GM12891 (cell line): ENCODE measurements at regions not wholly inside any gene's neighbourhood (a gene's known extent, or its start where the extent isn't known, plus 50 kb on each side); places are given as distances from the start of the nearest gene placed in this dataset.
A peak's percentile ranks its signal among the peaks of the same experiment; 100 is the strongest.
"Not testable (repeated sequence)": the region's sequence is repeated elsewhere in the genome, so short reads cannot be mapped to it uniquely, and the experiment has no call there.

Experiments used
- DNase-seq: peaks from one replicate; pipeline ENCODE4 v3.0.0; 2011; ENCODE audit warnings: low spot score; ENCODE audit not compliant: insufficient read length
- FAIRE-seq: peaks from 2 replicates; lab custom pipeline; 2011; peaks lifted over from hg19 to GRCh38; lab: Jason Lieb, UNC
- PAX5 ChIP-seq: IDR thresholded peaks from 2 replicates; pipeline ENCODE4 v1.6.1; 2011; ENCODE audit warnings: low read length, moderate library complexity, mild to moderate bottlenecking; ENCODE audit not compliant: insufficient read depth, severe bottlenecking
- POLR2A ChIP-seq: IDR thresholded peaks from 2 replicates; pipeline ENCODE4 v1.6.1; 2011; ENCODE audit warnings: low read depth, low read length, control low read depth
- POLR2AphosphoS5 ChIP-seq: IDR thresholded peaks from 2 replicates; pipeline ENCODE4 v1.6.1; 2011; ENCODE audit warnings: low read depth, low read length, control low read depth
- POU2F2 ChIP-seq: IDR thresholded peaks from 2 replicates; pipeline ENCODE4 v1.6.1; 2011; ENCODE audit warnings: low read depth, mild to moderate bottlenecking, control low read depth, low read length, moderate library complexity
- SPI1 ChIP-seq: IDR thresholded peaks from 2 replicates; pipeline ENCODE4 v1.6.1; 2011; ENCODE audit warnings: low read depth, low read length, control low read depth
- TAF1 ChIP-seq: IDR thresholded peaks from 2 replicates; pipeline ENCODE4 v1.6.1; 2011; ENCODE audit warnings: low read depth, low read length, control low read depth

- TF ChIP-seq POLR2AphosphoS5 (no peak), SPI1 (peak; percentile 99), POU2F2 (no peak)
- no peak for DNase-seq
- FAIRE-seq: peak; percentile 47
These were observed 58.0 kb upstream of the AHI1 start for GRCh38 chr6:135555550-135555949.

GRCh38 chr6:135557582-135557981 lies 60.0 kb upstream of the AHI1 start:
- DNase-seq (no peak), FAIRE-seq (no peak)
- TF ChIP-seq PAX5: no peak
- no peak for TF ChIP-seq POLR2AphosphoS5
- TF ChIP-seq POU2F2: no peak
- TF ChIP-seq SPI1: no peak
- TF ChIP-seq POLR2A: no peak
- no peak for TF ChIP-seq TAF1

GRCh38 chr6:135565605-135566004 lies 68.1 kb upstream of the AHI1 start:
- not testable (repeated sequence) for FAIRE-seq, DNase-seq

- FAIRE-seq: no peak
- DNase-seq: no peak
- TF ChIP-seq TAF1: no peak
- TF ChIP-seq POU2F2: no peak
- TF ChIP-seq SPI1: no peak
- no peak for TF ChIP-seq POLR2A
- no peak for TF ChIP-seq PAX5
- no peak for TF ChIP-seq POLR2AphosphoS5
These were observed 69.0 kb upstream of the AHI1 start for GRCh38 chr6:135566311-135567068.

DNA sequence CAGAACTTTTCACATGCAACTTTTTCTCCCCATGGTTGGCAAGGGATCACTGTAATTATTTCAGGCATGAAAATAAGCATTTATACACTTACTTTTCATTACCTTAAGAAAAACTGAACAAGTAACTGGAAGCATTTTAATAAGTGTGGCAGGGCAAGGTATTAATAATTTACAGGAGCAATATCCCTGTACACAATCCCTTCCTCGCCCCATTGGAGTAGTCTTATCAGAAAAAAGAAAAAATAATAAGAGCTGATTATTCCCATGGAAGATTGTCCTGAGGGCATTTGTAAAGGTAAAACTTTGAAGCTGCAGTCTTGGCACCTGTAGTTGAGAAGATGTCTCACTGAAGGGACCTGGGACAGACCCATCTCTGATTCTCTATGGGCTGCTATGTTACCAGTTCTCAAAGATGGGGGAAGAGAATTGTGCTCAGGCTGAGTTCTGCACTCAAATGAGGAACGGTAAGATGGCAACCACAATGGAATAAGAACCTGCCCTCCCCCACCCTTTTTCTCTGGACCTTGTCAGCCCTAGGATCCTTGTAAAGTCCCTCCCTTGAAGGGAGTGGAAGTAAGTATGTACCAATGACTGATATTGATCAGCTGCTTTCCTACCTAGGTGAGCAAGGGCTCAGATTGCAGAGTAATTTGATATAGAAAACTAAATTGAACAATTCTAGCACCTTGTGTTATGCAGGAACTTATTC lies 70.0 kb upstream of the AHI1 start:
- FAIRE-seq: no peak
- DNase-seq: no peak
- no peak for TF ChIP-seq POLR2AphosphoS5
- TF ChIP-seq POU2F2: no peak
- no peak for TF ChIP-seq SPI1
- TF ChIP-seq TAF1: no peak
- TF ChIP-seq PAX5: no peak
- TF ChIP-seq POLR2A: no peak

- TF ChIP-seq SPI1 (no peak), PAX5 (no peak), POLR2AphosphoS5 (no peak), POU2F2 (no peak), POLR2A (no peak), TAF1 (no peak)
- DNase-seq: no peak
- FAIRE-seq: peak; percentile 16
These were observed 70.8 kb upstream of the AHI1 start for GRCh38 chr6:135568379-135568778.

GRCh38 chr6:135572051-135572450 lies 74.5 kb upstream of the AHI1 start:
- TF ChIP-seq POU2F2 (no peak), POLR2A (no peak), TAF1 (no peak), PAX5 (no peak), POLR2AphosphoS5 (no peak), SPI1 (no peak)
- no peak for FAIRE-seq
- DNase-seq: no peak

GRCh38 chr6:135575629-135576028 lies 78.1 kb upstream of the AHI1 start:
- DNase-seq: no peak
- FAIRE-seq: no peak
- TF ChIP-seq POLR2A (no peak), POU2F2 (no peak)

DNA sequence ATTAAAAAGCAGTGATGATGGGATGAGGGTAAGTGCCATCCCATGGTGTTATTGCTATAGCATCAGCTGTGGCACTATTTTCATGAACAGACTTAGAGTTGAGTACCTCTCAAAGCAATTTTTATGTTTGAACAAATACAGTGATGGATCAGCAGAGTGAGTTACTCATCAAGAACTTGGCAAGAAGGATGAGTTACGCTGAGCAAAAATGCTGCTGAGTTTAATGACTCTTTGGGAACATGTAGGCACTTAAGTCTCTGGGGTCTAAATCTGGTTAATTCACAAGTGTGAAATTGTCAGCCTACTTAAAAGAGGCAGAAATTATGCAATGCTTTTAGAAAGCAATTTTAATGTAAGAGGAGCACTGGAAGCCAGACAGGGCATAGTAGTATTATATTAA lies 78.5 kb upstream of the AHI1 start:
- no peak for FAIRE-seq
- no peak for TF ChIP-seq POU2F2
- no peak for TF ChIP-seq POLR2A
- TF ChIP-seq POLR2AphosphoS5: no peak
- TF ChIP-seq TAF1: no peak
- no peak for TF ChIP-seq PAX5
- no peak for TF ChIP-seq SPI1
- no peak for DNase-seq

GRCh38 chr6:135577059-135577538 lies 79.6 kb upstream of the AHI1 start:
- TF ChIP-seq SPI1: peak; percentile 63
- TF ChIP-seq POU2F2: peak; percentile 61; the same call in 1 of the 2 replicates
- no peak for TF ChIP-seq TAF1
- FAIRE-seq (peak; percentile 90), DNase-seq (no peak)

GRCh38 chr6:135578976-135579375 lies 81.4 kb upstream of the AHI1 start:
- TF ChIP-seq POLR2AphosphoS5: no peak
- TF ChIP-seq PAX5: no peak
- no peak for TF ChIP-seq POU2F2
- TF ChIP-seq TAF1: no peak
- FAIRE-seq (no peak), DNase-seq (no peak)
